Trophoblast cell (in vitro differentiated cells and primary cell): ENCODE measurements at regions not wholly inside any gene's neighbourhood (a gene's known extent, or its start where the extent isn't known, plus 50 kb on each side); places are given as distances from the start of the nearest gene placed in this dataset.

Experiments
- DNase-seq, 2 donors: peaks; one replicate each; pipeline ENCODE4 v3.0.0-alpha.2; 2016
- H2AFZ ChIP-seq: 2 replicates; pipeline ENCODE4 v1.6.1; 2013; ENCODE audit warnings: low read length, moderate library complexity, mild to moderate bottlenecking; ENCODE audit not compliant: insufficient read depth, poor library complexity
- H2AK5ac ChIP-seq: 2 replicates; pipeline ENCODE4 v1.6.1; 2013; ENCODE audit warnings: mild to moderate bottlenecking, low read length
- H2BK120ac ChIP-seq: 2 replicates; pipeline ENCODE4 v1.6.1; 2013; ENCODE audit warnings: low read length, mild to moderate bottlenecking, moderate library complexity; ENCODE audit not compliant: insufficient read depth, poor library complexity
- H2BK12ac ChIP-seq: 2 replicates; pipeline ENCODE4 v1.6.1; 2013; ENCODE audit warnings: mild to moderate bottlenecking, low read length, moderate library complexity
- H2BK5ac ChIP-seq: 2 replicates; pipeline ENCODE4 v1.6.1; 2013; ENCODE audit warnings: low read length, low read depth, moderate library complexity, mild to moderate bottlenecking; ENCODE audit not compliant: poor library complexity
- H3K14ac ChIP-seq: 2 replicates; pipeline ENCODE4 v1.6.1; 2013; ENCODE audit warnings: mild to moderate bottlenecking, low read length
- H3K18ac ChIP-seq: 2 replicates; pipeline ENCODE4 v1.6.1; 2013; ENCODE audit warnings: mild to moderate bottlenecking, low read length
- H3K23ac ChIP-seq: 2 replicates; pipeline ENCODE4 v1.6.1; 2013; ENCODE audit warnings: low read length
- H3K27ac ChIP-seq: 2 replicates; pipeline ENCODE4 v1.5.1; 2013; ENCODE audit warnings: low read depth, mild to moderate bottlenecking, inconsistent platforms, low read length, moderate library complexity
- H3K27me3 ChIP-seq: 2 replicates; pipeline ENCODE4 v1.6.1; 2013; ENCODE audit warnings: inconsistent platforms, mild to moderate bottlenecking, low read length, moderate library complexity; ENCODE audit not compliant: insufficient read depth
- H3K36me3 ChIP-seq, 2 experiments: 1 replicate in 1 of 2; 2 replicates in 1 of 2; pipeline ENCODE4 v1.6.1; 2013; ENCODE audit warnings: low read length in 2 of 2, mild to moderate bottlenecking in 2 of 2, moderate library complexity in 1 of 2; ENCODE audit not compliant: insufficient read depth in 2 of 2, control insufficient read depth in 1 of 2
- H3K4ac ChIP-seq: 2 replicates; pipeline ENCODE4 v1.6.1; 2013; ENCODE audit warnings: low read depth, mild to moderate bottlenecking, low read length, moderate library complexity
- H3K4me1 ChIP-seq, 2 experiments: 1 replicate in 1 of 2; 2 replicates in 1 of 2; pipeline ENCODE4 v1.6.1; 2013; ENCODE audit warnings: low read length in 2 of 2, mild to moderate bottlenecking in 2 of 2, moderate library complexity in 1 of 2; ENCODE audit not compliant: insufficient read depth in 2 of 2, control insufficient read depth in 1 of 2
- H3K4me2 ChIP-seq: 2 replicates; pipeline ENCODE4 v1.6.1; 2013; ENCODE audit warnings: inconsistent platforms, mild to moderate bottlenecking, low read length, moderate library complexity
- H3K4me3 ChIP-seq: 2 replicates; pipeline ENCODE4 v1.5.1; 2013; ENCODE audit warnings: mild to moderate bottlenecking, low read depth, low read length, inconsistent platforms
- H3K79me1 ChIP-seq: one replicate; pipeline ENCODE4 v1.6.1; 2013; ENCODE audit warnings: low read length
- H3K79me2 ChIP-seq: 2 replicates; pipeline ENCODE4 v1.6.1; 2013; ENCODE audit warnings: low read length, mild to moderate bottlenecking; ENCODE audit not compliant: control insufficient read depth, insufficient read depth, poor library complexity
- H3K9ac ChIP-seq: 2 replicates; pipeline ENCODE4 v1.6.1; 2013; ENCODE audit warnings: mild to moderate bottlenecking, low read length
- H3K9me3 ChIP-seq: 2 replicates; pipeline ENCODE4 v1.6.1; 2013; ENCODE audit warnings: low read depth, mild to moderate bottlenecking, control low read depth, inconsistent platforms, low read length; ENCODE audit not compliant: insufficient read depth
- H4K12ac ChIP-seq: 2 replicates; pipeline ENCODE4 v1.6.1; 2013; ENCODE audit warnings: low read depth, mild to moderate bottlenecking, low read length, moderate library complexity
- H4K8ac ChIP-seq: 2 replicates; pipeline ENCODE4 v1.6.1; 2013; ENCODE audit warnings: low read depth, mild to moderate bottlenecking, low read length, moderate library complexity
- H4K91ac ChIP-seq: one replicate; pipeline ENCODE4 v1.6.1; 2013; ENCODE audit warnings: low read depth, mild to moderate bottlenecking, low read length, moderate library complexity
- WGBS: extraction: QIAGEN DNeasy Blood & Tissue Kit; methylation state at CpG from one replicate; pipeline ENCODE4 v1.1.7; 2013; ENCODE audit warnings: missing lambda C conversion rate; ENCODE audit not compliant: insufficient read length, insufficient coverage; ENCODE audit errors: extremely low coverage; 5-methylcytosine and 5-hydroxymethylcytosine counted together

DNA sequence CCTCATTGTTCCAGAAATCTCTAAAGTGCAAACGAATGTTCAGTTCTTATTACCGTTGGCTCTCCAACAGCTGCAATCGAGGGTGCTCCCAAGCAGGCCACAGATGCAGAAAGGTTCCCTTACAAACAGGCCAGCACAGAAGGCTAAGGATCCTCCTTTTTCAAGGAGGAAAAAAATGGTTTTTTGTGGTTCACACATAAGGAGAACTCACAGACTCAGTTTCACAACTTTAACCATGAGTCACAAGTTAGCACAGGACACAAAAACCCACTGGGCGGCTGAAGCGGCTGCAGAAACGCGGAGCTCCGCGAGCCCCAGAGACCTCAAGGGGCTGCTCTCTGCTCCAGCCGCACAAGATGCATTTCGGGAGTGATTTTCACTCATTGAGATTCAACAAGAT lies 98.2 kb upstream of the PRR5 start:
- Histone ChIP-seq H3K79me2 (no peaks in the 10 kb centered on the region), H3K18ac (no peak overlapping the region), H3K9ac (no peak overlapping the region), H3K4me3 (no peak overlapping the region), H3K4me1 (no peaks in the 10 kb centered on the region), H3K27me3 (no peaks in the 10 kb centered on the region), H4K91ac (no peak overlapping the region), H2AK5ac (no peak overlapping the region), H2BK5ac (no peak overlapping the region), H2BK12ac (no peak overlapping the region), H3K79me1 (no peaks in the 10 kb centered on the region), H4K12ac (no peak overlapping the region), H4K8ac (no peak overlapping the region), H2AFZ (no peak overlapping the region), H2BK120ac (no peak overlapping the region), H3K23ac (no peak overlapping the region), H3K36me3 (no peaks in the 10 kb centered on the region), H3K4me2 (no peak overlapping the region), H3K27ac (no peak overlapping the region), H3K4ac (no peak overlapping the region), H3K9me3 (peaks cover 6% of the 10 kb centered on the region), H3K14ac (no peak overlapping the region)
- WGBS = no CpG with 5 or more reads among the region's 11 CpGs
- peak in 1 of 2 donors; percentile 25 for DNase-seq

DNA sequence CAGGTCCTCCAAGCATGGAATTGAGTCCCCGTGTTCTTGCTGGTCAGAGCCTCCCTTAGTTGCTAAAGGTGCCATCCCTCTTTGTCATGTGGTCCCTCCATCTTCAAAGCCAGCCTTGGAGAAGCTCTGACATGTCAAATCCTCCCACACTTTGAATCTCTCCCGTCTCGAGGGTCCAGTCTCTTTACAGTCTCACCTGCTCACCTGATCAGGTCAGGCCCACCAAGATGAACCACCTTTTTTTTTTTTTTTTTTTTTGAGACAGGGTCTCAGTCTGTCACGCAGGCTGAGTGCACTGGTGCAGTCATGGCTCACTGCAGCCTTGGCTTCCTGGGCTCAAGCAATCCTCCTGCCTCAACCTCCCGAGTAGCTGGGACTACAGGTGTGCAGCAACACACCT lies 100.3 kb upstream of the PRR5 start:
- Histone ChIP-seq H4K8ac (no peak overlapping the region), H4K91ac (no peak overlapping the region), H3K36me3 (no peaks in the 10 kb centered on the region), H3K14ac (no peak overlapping the region), H3K4me2 (no peak overlapping the region), H2BK120ac (no peak overlapping the region), H3K79me2 (no peaks in the 10 kb centered on the region), H3K9me3 (peaks cover 4% of the 10 kb centered on the region), H3K23ac (no peak overlapping the region), H3K27me3 (no peaks in the 10 kb centered on the region), H3K9ac (no peak overlapping the region), H3K27ac (no peak overlapping the region), H3K79me1 (no peaks in the 10 kb centered on the region), H4K12ac (no peak overlapping the region), H2AFZ (no peak overlapping the region), H3K18ac (no peak overlapping the region), H2AK5ac (no peak overlapping the region), H3K4ac (no peak overlapping the region), H3K4me3 (no peak overlapping the region), H2BK5ac (no peak overlapping the region), H2BK12ac (no peak overlapping the region), H3K4me1 (no peaks in the 10 kb centered on the region)
- no peak for DNase-seq
- no CpG with 5 or more reads among the region's 5 CpGs for WGBS

DNA sequence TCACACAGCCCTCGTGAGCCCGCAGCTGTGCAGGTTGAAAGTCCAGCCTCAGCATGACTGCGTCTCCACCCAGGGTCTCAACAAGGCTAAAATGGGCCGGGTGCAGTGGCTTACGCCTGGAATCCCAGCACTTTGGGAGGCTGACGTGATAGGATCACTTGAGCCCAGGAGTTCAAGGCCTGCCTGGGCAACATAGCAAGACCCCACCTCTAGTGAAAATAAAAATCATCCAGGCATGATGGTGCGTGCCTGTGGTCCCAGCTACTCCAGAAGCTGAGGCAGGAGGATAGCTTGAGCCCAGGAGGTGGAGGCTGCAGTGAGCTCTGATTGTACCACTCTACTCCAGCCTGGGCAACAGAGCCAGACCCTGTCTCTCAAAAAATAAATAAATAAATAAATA lies 100.8 kb upstream of the PRR5 start:
- H3K79me1 ChIP-seq = no peaks in the 10 kb centered on the region
- no peak overlapping the region for H3K23ac ChIP-seq
- no peak overlapping the region for H2AK5ac ChIP-seq
- H3K27ac ChIP-seq = no peak overlapping the region
- H2AFZ ChIP-seq = no peak overlapping the region
- no peak overlapping the region for H3K4me3 ChIP-seq
- no peak overlapping the region for H2BK120ac ChIP-seq
- no peaks in the 10 kb centered on the region for H3K79me2 ChIP-seq
- H3K4me2 ChIP-seq = no peak overlapping the region
- no peak overlapping the region for H2BK5ac ChIP-seq
- H2BK12ac ChIP-seq = no peak overlapping the region
- H4K8ac ChIP-seq = no peak overlapping the region
- H3K27me3 ChIP-seq = no peaks in the 10 kb centered on the region
- no peak overlapping the region for H3K4ac ChIP-seq
- no peak overlapping the region for H4K12ac ChIP-seq
- no peak overlapping the region for H3K14ac ChIP-seq
- no peak overlapping the region for H4K91ac ChIP-seq
- no peak for DNase-seq
- no peaks in the 10 kb centered on the region for H3K4me1 ChIP-seq
- H3K36me3 ChIP-seq = no peaks in the 10 kb centered on the region
- H3K9me3 ChIP-seq = peaks cover 4% of the 10 kb centered on the region
- H3K9ac ChIP-seq = no peak overlapping the region
- H3K18ac ChIP-seq = no peak overlapping the region
- WGBS = no CpG with 5 or more reads among the region's 7 CpGs

DNA sequence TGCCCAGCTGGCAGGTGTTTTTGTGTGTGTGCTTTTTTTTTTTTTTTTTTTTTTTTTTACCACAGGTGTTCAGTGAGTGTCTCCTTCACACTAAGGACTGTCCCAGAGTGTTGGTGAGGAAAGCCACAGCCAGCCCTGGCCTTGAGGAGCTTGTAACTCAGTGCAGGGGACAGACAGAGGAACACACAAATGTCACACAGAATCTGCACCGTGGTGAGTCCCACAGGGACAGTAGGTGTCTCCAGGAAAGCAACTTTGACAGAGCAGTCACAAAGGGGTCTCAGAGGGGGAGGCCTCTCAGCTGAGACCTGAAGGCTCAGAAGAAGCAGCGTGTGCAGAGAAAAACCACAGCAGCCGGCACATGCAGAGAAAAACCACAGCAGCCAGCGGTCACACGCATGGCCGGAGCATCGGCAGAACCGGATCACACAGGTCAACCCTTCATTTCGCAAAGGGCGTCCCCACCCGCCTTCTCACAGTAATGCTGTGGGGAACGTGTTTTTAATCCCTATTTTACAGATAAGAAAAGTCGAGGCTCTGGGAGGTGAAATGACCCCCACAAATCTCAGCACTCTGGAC lies 101.7 kb upstream of the PRR5 start:
- H3K36me3 ChIP-seq = no peaks in the 10 kb centered on the region

More for the DNA sequence above, 101.7 kb upstream of the PRR5 start:
- Histone ChIP-seq H3K14ac (no peak overlapping the region), H3K9me3 (no peaks in the 10 kb centered on the region), H3K23ac (no peak overlapping the region), H2BK12ac (no peak overlapping the region), H2BK5ac (no peak overlapping the region), H4K12ac (no peak overlapping the region), H3K4me2 (no peak overlapping the region), H3K27ac (no peak overlapping the region), H3K18ac (no peak overlapping the region), H3K27me3 (no peaks in the 10 kb centered on the region), H3K4me3 (no peak overlapping the region), H2AK5ac (no peak overlapping the region), H3K79me2 (no peaks in the 10 kb centered on the region), H4K91ac (no peak overlapping the region), H3K4me1 (no peaks in the 10 kb centered on the region), H3K4ac (no peak overlapping the region), H4K8ac (no peak overlapping the region), H3K9ac (no peak overlapping the region), H3K79me1 (no peaks in the 10 kb centered on the region), H2AFZ (no peak overlapping the region), H2BK120ac (no peak overlapping the region)
- no peak for DNase-seq
- no CpG with 5 or more reads among the region's 13 CpGs for WGBS
